Non-pigmented ciliary epithelial cell (primary cell): ENCODE measurements at regions not wholly inside any gene's neighbourhood (a gene's known extent, or its start where the extent isn't known, plus 50 kb on each side); places are given as distances from the start of the nearest gene placed in this dataset.

ENCODE experiments used
- DNase-seq: peaks from one replicate; pipeline ENCODE4 v3.0.0-alpha.2; 2010; ENCODE audit warnings: low read depth

- DNase-seq, result no peak
Measured at GRCh38 chr19:31089681-31090080, 259.6 kb downstream of the TSHZ3 start.

GRCh38 chr19:31085125-31085524, 264.1 kb downstream of the TSHZ3 start:
- no peak for DNase-seq

GRCh38 chr19:31083105-31083504, 266.1 kb downstream of the TSHZ3 start:
- DNase-seq, result no peak

GRCh38 chr19:31075146-31075655, 274.0 kb downstream of the TSHZ3 start:
- no peak for DNase-seq

GRCh38 chr19:31074199-31075125, 274.8 kb downstream of the TSHZ3 start:
- no peak for DNase-seq

- no peak for DNase-seq
Measured at GRCh38 chr19:31073485-31074198, 275.6 kb downstream of the TSHZ3 start.

- DNase-seq, result no peak
Measured at GRCh38 chr19:31072451-31072850, 276.8 kb downstream of the TSHZ3 start.

- DNase-seq, result no peak
Measured at GRCh38 chr19:31071136-31071855, 277.9 kb downstream of the TSHZ3 start.

GRCh38 chr19:31070146-31071065, 278.8 kb downstream of the TSHZ3 start:
- no peak for DNase-seq

GRCh38 chr19:31068268-31068667, 281.0 kb downstream of the TSHZ3 start:
- no peak for DNase-seq

- DNase-seq, result peak; percentile 40
Measured at GRCh38 chr19:31066385-31066784, 282.9 kb downstream of the TSHZ3 start.

- no peak for DNase-seq
Measured at GRCh38 chr19:31064491-31064890, 284.7 kb downstream of the TSHZ3 start.

GRCh38 chr19:31058676-31059340, 290.4 kb downstream of the TSHZ3 start:
- DNase-seq, result no peak

GRCh38 chr19:31057476-31057875, 291.8 kb downstream of the TSHZ3 start:
- no peak for DNase-seq

GRCh38 chr19:31055454-31055853, 293.8 kb downstream of the TSHZ3 start:
- DNase-seq, result no peak

- peak; percentile 24 for DNase-seq
Measured at GRCh38 chr19:31054430-31054829, 294.8 kb downstream of the TSHZ3 start.

GRCh38 chr19:31049431-31049830, 299.8 kb downstream of the TSHZ3 start:
- DNase-seq, result no peak

GRCh38 chr19:31046024-31046423, 303.2 kb downstream of the TSHZ3 start:
- DNase-seq, result no peak

- DNase-seq, result no peak
Measured at GRCh38 chr19:31041461-31041860, 307.8 kb downstream of the TSHZ3 start.

- no peak for DNase-seq
Measured at GRCh38 chr19:31039151-31039550, 310.1 kb downstream of the TSHZ3 start.
